ENCODE measurements at regions not wholly inside any gene's neighbourhood (a gene's known extent, or its start where the extent isn't known, plus 50 kb on each side); places are given as distances from the start of the nearest gene placed in this dataset.
A peak's percentile ranks its signal among the peaks of the same experiment; 100 is the strongest.
"Not testable (repeated sequence)": the region's sequence is repeated elsewhere in the genome, so short reads cannot be mapped to it uniquely, and the experiment has no call there.

- Histone ChIP-seq H3K27ac (ENCODE audit: low read length) (no peak overlapping the region), H3K4me1 (ENCODE audit: control insufficient read depth in 1 of 2, extremely low read depth in 1 of 2, insufficient read depth in 2 of 2, low read length in 2 of 2) (no peaks in the 10 kb centered on the region), H3K4me3 (ENCODE audit: control insufficient read depth in 1 of 2, extremely low read depth in 1 of 2, low read length in 1 of 2) (no peak overlapping the region), H3K9me3 (no peaks in the 10 kb centered on the region), H3K36me3 (ENCODE audit: control insufficient read depth in 2 of 2, extremely low read depth in 1 of 2, insufficient read depth in 1 of 2, low read length in 1 of 2) (no peaks in the 10 kb centered on the region), H3K27me3 (replicated peaks in 1 of 2; ENCODE audit: control insufficient read depth in 2 of 2, extremely low read depth in 1 of 2, insufficient read depth in 2 of 2, low read length in 1 of 2) (no peaks in the 10 kb centered on the region)
- Mint-ChIP-seq H3K4me1 (no peaks in the 10 kb centered on the region), H3K4me3 (no peak overlapping the region), H3K27me3 (no peaks in the 10 kb centered on the region), H3K36me3 (no peaks in the 10 kb centered on the region), H3K9me3 (peaks cover 15 to 39% (median 37%) of the 10 kb centered on the region in 3 donors), H3K27ac (no peak overlapping the region)
- ChIA-PET CTCF (no interaction called here), POLR2A (no interaction called here)
- ATAC-seq (replicated peaks in 1 of 4) (no peak), DNase-seq (no peak)
- 95% methylated on average over 2 of the region's 2 CpGs for WGBS (ENCODE audit: insufficient coverage)
Observed at GRCh38 chr5:24163091-24163490, 481.7 kb downstream of the CDH10 start.

- no peaks in the 10 kb centered on the region for H3K27me3 ChIP-seq (replicated peaks in 1 of 2; ENCODE audit: control insufficient read depth in 2 of 2, extremely low read depth in 1 of 2, insufficient read depth in 2 of 2, low read length in 1 of 2)
- no peak overlapping the region for H3K4me3 Mint-ChIP-seq
- H3K9me3 ChIP-seq, result no peaks in the 10 kb centered on the region
- H3K4me1 Mint-ChIP-seq, result no peaks in the 10 kb centered on the region
- CTCF ChIA-PET, result no interaction called here
- ATAC-seq (replicated peaks in 1 of 4), result no peak
- peaks cover 11 to 42% (median 32%) of the 10 kb centered on the region in 3 donors for H3K9me3 Mint-ChIP-seq
- no peaks in the 10 kb centered on the region for H3K36me3 Mint-ChIP-seq
- POLR2A ChIA-PET, result no interaction called here
- no peaks in the 10 kb centered on the region for H3K27me3 Mint-ChIP-seq
- no peaks in the 10 kb centered on the region for H3K36me3 ChIP-seq (ENCODE audit: control insufficient read depth in 2 of 2, extremely low read depth in 1 of 2, insufficient read depth in 1 of 2, low read length in 1 of 2)
- H3K27ac ChIP-seq (ENCODE audit: low read length), result no peak overlapping the region
- no peaks in the 10 kb centered on the region for H3K4me1 ChIP-seq (ENCODE audit: control insufficient read depth in 1 of 2, extremely low read depth in 1 of 2, insufficient read depth in 2 of 2, low read length in 2 of 2)
- H3K27ac Mint-ChIP-seq, result no peak overlapping the region
- no peak for DNase-seq
- H3K4me3 ChIP-seq (ENCODE audit: control insufficient read depth in 1 of 2, extremely low read depth in 1 of 2, low read length in 1 of 2), result no peak overlapping the region
Observed at GRCh38 chr5:24167806-24168205, 477.0 kb downstream of the CDH10 start.

- Mint-ChIP-seq H3K4me1 (no peaks in the 10 kb centered on the region), H3K4me3 (no peak overlapping the region), H3K27ac (no peak overlapping the region), H3K27me3 (no peaks in the 10 kb centered on the region), H3K9me3 (peaks cover 11 to 42% (median 23%) of the 10 kb centered on the region in 3 donors), H3K36me3 (no peaks in the 10 kb centered on the region)
- H3K36me3 ChIP-seq (ENCODE audit: control insufficient read depth in 2 of 2, extremely low read depth in 1 of 2, insufficient read depth in 1 of 2, low read length in 1 of 2), result no peaks in the 10 kb centered on the region
- no peak overlapping the region for H3K27ac ChIP-seq (ENCODE audit: low read length)
- ChIA-PET POLR2A (no interaction called here), CTCF (no interaction called here)
- WGBS (ENCODE audit: insufficient coverage), result 91% methylated on average over 10 of the region's 16 CpGs
- ATAC-seq (replicated peaks in 1 of 4), result no peak
- peak in 1 of 35 experiments; percentile 5 for DNase-seq
- H3K9me3 ChIP-seq, result no peaks in the 10 kb centered on the region
- H3K4me3 ChIP-seq (ENCODE audit: control insufficient read depth in 1 of 2, extremely low read depth in 1 of 2, low read length in 1 of 2), result no peak overlapping the region
- no peaks in the 10 kb centered on the region for H3K4me1 ChIP-seq (ENCODE audit: control insufficient read depth in 1 of 2, extremely low read depth in 1 of 2, insufficient read depth in 2 of 2, low read length in 2 of 2)
- H3K27me3 ChIP-seq (replicated peaks in 1 of 2; ENCODE audit: control insufficient read depth in 2 of 2, extremely low read depth in 1 of 2, insufficient read depth in 2 of 2, low read length in 1 of 2), result no peaks in the 10 kb centered on the region
Observed at GRCh38 chr5:24170026-24170425, 474.8 kb downstream of the CDH10 start.

GRCh38 chr5:24170930-24171329 lies 473.8 kb downstream of the CDH10 start:
- POLR2A ChIA-PET; H3K4me1 Mint-ChIP-seq; DNase-seq; H3K27me3 ChIP-seq (replicated peaks in 1 of 2; ENCODE audit: control insufficient read depth in 2 of 2, extremely low read depth in 1 of 2, insufficient read depth in 2 of 2, low read length in 1 of 2); H3K4me3 Mint-ChIP-seq; H3K27ac Mint-ChIP-seq; H3K36me3 Mint-ChIP-seq; H3K27ac ChIP-seq (ENCODE audit: low read length); H3K4me1 ChIP-seq (ENCODE audit: control insufficient read depth in 1 of 2, extremely low read depth in 1 of 2, insufficient read depth in 2 of 2, low read length in 2 of 2); CTCF ChIA-PET; H3K9me3 ChIP-seq; ATAC-seq (replicated peaks in 1 of 4); H3K36me3 ChIP-seq (ENCODE audit: control insufficient read depth in 2 of 2, extremely low read depth in 1 of 2, insufficient read depth in 1 of 2, low read length in 1 of 2); H3K27me3 Mint-ChIP-seq; H3K4me3 ChIP-seq (ENCODE audit: control insufficient read depth in 1 of 2, extremely low read depth in 1 of 2, low read length in 1 of 2): not testable (repeated sequence)
- peaks cover 9 to 38% (median 19%) of the 10 kb centered on the region in 3 donors for H3K9me3 Mint-ChIP-seq
- WGBS (ENCODE audit: insufficient coverage), result no CpG with 5 or more reads among the region's 2 CpGs

- H3K27ac Mint-ChIP-seq, result no peak overlapping the region
- H3K36me3 Mint-ChIP-seq, result no peaks in the 10 kb centered on the region
- Histone ChIP-seq H3K4me3 (ENCODE audit: control insufficient read depth in 1 of 2, extremely low read depth in 1 of 2, low read length in 1 of 2) (no peak overlapping the region), H3K27me3 (replicated peaks in 1 of 2; ENCODE audit: control insufficient read depth in 2 of 2, extremely low read depth in 1 of 2, insufficient read depth in 2 of 2, low read length in 1 of 2) (no peaks in the 10 kb centered on the region), H3K27ac (ENCODE audit: low read length) (no peak overlapping the region), H3K36me3 (ENCODE audit: control insufficient read depth in 2 of 2, extremely low read depth in 1 of 2, insufficient read depth in 1 of 2, low read length in 1 of 2) (no peaks in the 10 kb centered on the region), H3K4me1 (ENCODE audit: control insufficient read depth in 1 of 2, extremely low read depth in 1 of 2, insufficient read depth in 2 of 2, low read length in 2 of 2) (no peaks in the 10 kb centered on the region), H3K9me3 (no peaks in the 10 kb centered on the region)
- DNase-seq, result no peak
- H3K9me3 Mint-ChIP-seq, result peaks cover 3 to 13% (median 3%) of the 10 kb centered on the region in 3 donors
- CTCF ChIA-PET, result no interaction called here
- POLR2A ChIA-PET, result no interaction called here
- WGBS (ENCODE audit: insufficient coverage), result 87% methylated on average over 4 of the region's 4 CpGs
- H3K4me1 Mint-ChIP-seq, result no peaks in the 10 kb centered on the region
- no peak overlapping the region for H3K4me3 Mint-ChIP-seq
- no peak for ATAC-seq (replicated peaks in 1 of 4)
- H3K27me3 Mint-ChIP-seq, result no peaks in the 10 kb centered on the region
Observed at GRCh38 chr5:24177821-24178220, 467.0 kb downstream of the CDH10 start.

- peaks cover 0 to 16% (median 9%) of the 10 kb centered on the region in 3 donors for H3K9me3 Mint-ChIP-seq
- no peaks in the 10 kb centered on the region for H3K36me3 ChIP-seq (ENCODE audit: control insufficient read depth in 2 of 2, extremely low read depth in 1 of 2, insufficient read depth in 1 of 2, low read length in 1 of 2)
- ATAC-seq (replicated peaks in 1 of 4) (no peak), DNase-seq (no peak)
- H3K27ac ChIP-seq (ENCODE audit: low read length), result no peak overlapping the region
- no peak overlapping the region for H3K4me3 Mint-ChIP-seq
- H3K27ac Mint-ChIP-seq, result no peak overlapping the region
- WGBS (ENCODE audit: insufficient coverage), result 80% methylated on average over 1 of the region's 2 CpGs
- no peaks in the 10 kb centered on the region for H3K9me3 ChIP-seq
- H3K36me3 Mint-ChIP-seq, result no peaks in the 10 kb centered on the region
- H3K27me3 ChIP-seq (replicated peaks in 1 of 2; ENCODE audit: control insufficient read depth in 2 of 2, extremely low read depth in 1 of 2, insufficient read depth in 2 of 2, low read length in 1 of 2), result no peaks in the 10 kb centered on the region
- ChIA-PET POLR2A (no interaction called here), CTCF (no interaction called here)
- no peaks in the 10 kb centered on the region for H3K4me1 Mint-ChIP-seq
- H3K4me1 ChIP-seq (ENCODE audit: control insufficient read depth in 1 of 2, extremely low read depth in 1 of 2, insufficient read depth in 2 of 2, low read length in 2 of 2), result no peaks in the 10 kb centered on the region
- H3K4me3 ChIP-seq (ENCODE audit: control insufficient read depth in 1 of 2, extremely low read depth in 1 of 2, low read length in 1 of 2), result no peak overlapping the region
- H3K27me3 Mint-ChIP-seq, result no peaks in the 10 kb centered on the region
Observed at GRCh38 chr5:24183981-24184380, 460.8 kb downstream of the CDH10 start.

- no peak overlapping the region for H3K27ac ChIP-seq (ENCODE audit: low read length)
- no peak overlapping the region for H3K27ac Mint-ChIP-seq
- POLR2A ChIA-PET, result no interaction called here
- no peaks in the 10 kb centered on the region for H3K4me1 Mint-ChIP-seq
- no peaks in the 10 kb centered on the region for H3K36me3 ChIP-seq (ENCODE audit: control insufficient read depth in 2 of 2, extremely low read depth in 1 of 2, insufficient read depth in 1 of 2, low read length in 1 of 2)
- no peak overlapping the region for H3K4me3 ChIP-seq (ENCODE audit: control insufficient read depth in 1 of 2, extremely low read depth in 1 of 2, low read length in 1 of 2)
- ATAC-seq (replicated peaks in 1 of 4) (no peak), DNase-seq (no peak)
- peaks cover 2% of the 10 kb centered on the region for H3K9me3 ChIP-seq
- no peaks in the 10 kb centered on the region for H3K27me3 ChIP-seq (replicated peaks in 1 of 2; ENCODE audit: control insufficient read depth in 2 of 2, extremely low read depth in 1 of 2, insufficient read depth in 2 of 2, low read length in 1 of 2)
- H3K4me1 ChIP-seq (ENCODE audit: control insufficient read depth in 1 of 2, extremely low read depth in 1 of 2, insufficient read depth in 2 of 2, low read length in 2 of 2), result no peaks in the 10 kb centered on the region
- 79% methylated on average over 5 of the region's 7 CpGs for WGBS (ENCODE audit: insufficient coverage)
- H3K27me3 Mint-ChIP-seq, result no peaks in the 10 kb centered on the region
- no peak overlapping the region for H3K4me3 Mint-ChIP-seq
- H3K36me3 Mint-ChIP-seq, result no peaks in the 10 kb centered on the region
- peaks cover 0 to 20% (median 13%) of the 10 kb centered on the region in 3 donors for H3K9me3 Mint-ChIP-seq
- CTCF ChIA-PET, result no interaction called here
Observed at GRCh38 chr5:24188216-24188925, 456.4 kb downstream of the CDH10 start.
